Stomach (tissue), 4 donors: ENCODE measurements at regions not wholly inside any gene's neighbourhood (a gene's known extent, or its start where the extent isn't known, plus 50 kb on each side); places are given as distances from the start of the nearest gene placed in this dataset.

Source experiments
- CTCF ChIP-seq, 7 experiments: fragments of 450-650 bp in 4 of 7; fragments of 200-600 bp in 3 of 7; sonication (generic) in 3 of 7; IDR thresholded peaks; one replicate each; pipeline ENCODE4 v1.5.1; 2016 to 2019; ENCODE audit warnings: antibody characterized with exemption in 7 of 7, control low read depth in 2 of 7, mild to moderate bottlenecking in 1 of 7
- EP300 ChIP-seq: sonication (generic); formaldehyde crosslinking; IDR thresholded peaks from one replicate; pipeline ENCODE4 v1.6.1; 2017; ENCODE audit warnings: antibody characterized with exemption
- POLR2A ChIP-seq, 4 donors: fragments of 450-650 bp; IDR thresholded peaks; one replicate each; pipeline ENCODE4 v1.6.1; 2016; ENCODE audit warnings: antibody characterized with exemption in 4 of 4, control low read depth in 2 of 4, mild to moderate bottlenecking in 1 of 4, moderate library complexity in 1 of 4
- POLR2AphosphoS5 ChIP-seq, 3 donors: sonication (generic); formaldehyde crosslinking; IDR thresholded peaks; one replicate each; pipeline ENCODE4 v1.6.1; 2016; ENCODE audit warnings: antibody characterized with exemption in 3 of 3

- no peak for TF ChIP-seq CTCF (IDR thresholded peaks at IDR 0.05)
- no peak for TF ChIP-seq POLR2A (IDR thresholded peaks at IDR 0.05)
- no peak for TF ChIP-seq EP300
- TF ChIP-seq POLR2AphosphoS5 (IDR thresholded peaks at IDR 0.05) = no peak
Measured at GRCh38 chr18:73950116-73950700, 197.4 kb downstream of the FBXO15 start.
